ENCODE measurements at regions not wholly inside any gene's neighbourhood (a gene's known extent, or its start where the extent isn't known, plus 50 kb on each side); places are given as distances from the start of the nearest gene placed in this dataset.

DNA sequence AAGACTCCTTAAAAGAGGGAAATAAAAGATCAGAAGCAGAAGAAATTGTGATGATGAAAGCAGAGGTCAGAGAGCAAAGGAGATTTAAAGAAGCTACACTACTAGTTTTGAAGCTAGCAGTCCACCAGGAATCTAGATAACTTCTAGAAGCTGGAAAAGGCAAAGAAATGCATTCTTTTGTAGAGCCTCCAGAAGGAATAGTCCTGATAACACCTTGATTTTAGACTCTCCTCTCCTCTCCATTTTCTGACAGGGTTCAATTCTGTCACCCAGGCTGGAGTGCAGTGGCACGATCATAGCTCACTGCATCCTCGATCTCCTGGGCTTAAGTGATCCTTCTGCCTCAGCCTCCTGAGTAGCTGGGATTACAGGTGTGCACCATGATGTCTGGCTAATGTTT, 1187.3 kb upstream of the CNTN5 start:
- H3K4me3 ChIP-seq (ENCODE audit: low read length), result no peak overlapping the region
- H3K4me2 ChIP-seq (ENCODE audit: low read depth, low read length, poor library complexity, severe bottlenecking), result no peak overlapping the region
- no peak for DNase-seq
- H3K9me3 ChIP-seq (ENCODE audit: low read length), result peaks cover 74% of the 10 kb centered on the region
- H3K36me3 ChIP-seq (ENCODE audit: insufficient read depth, low read length), result no peaks in the 10 kb centered on the region
- H3K9ac ChIP-seq (ENCODE audit: low read length), result no peak overlapping the region
- no peak overlapping the region for H3K27ac ChIP-seq (ENCODE audit: low read length)
- H3K4me1 ChIP-seq (ENCODE audit: low read length), result no peaks in the 10 kb centered on the region
- H3K27me3 ChIP-seq (ENCODE audit: low read length), result no peaks in the 10 kb centered on the region
- H3K9me2 ChIP-seq (replicated peaks; ENCODE audit: insufficient read depth, low read length), result no peaks in the 10 kb centered on the region
- H2AFZ ChIP-seq (ENCODE audit: low read length), result no peak overlapping the region
- no peaks in the 10 kb centered on the region for H3K79me2 ChIP-seq (ENCODE audit: low read length)
- H4K20me1 ChIP-seq (ENCODE audit: insufficient read depth, low read depth, low read length), result no peaks in the 10 kb centered on the region

DNA sequence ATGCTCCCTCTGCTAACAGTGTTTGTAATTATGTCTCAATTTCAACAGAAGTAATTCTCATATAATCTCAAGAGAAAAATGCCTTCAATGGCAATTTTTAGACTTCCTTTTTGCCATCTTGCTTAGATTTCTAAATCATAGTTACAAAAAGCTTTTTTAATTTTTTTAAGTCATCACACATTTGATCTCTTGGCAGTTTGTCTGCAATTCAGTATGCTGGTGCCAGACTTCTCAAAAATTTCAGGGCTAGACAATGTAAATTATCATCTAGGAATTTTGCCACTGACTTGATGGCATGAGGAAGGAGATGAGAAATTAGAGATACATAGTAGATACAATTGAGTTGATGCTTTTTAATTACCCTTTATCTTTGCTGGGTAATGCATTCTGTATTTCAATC, 1176.7 kb upstream of the CNTN5 start:
- H3K4me1 ChIP-seq (ENCODE audit: low read length), result no peaks in the 10 kb centered on the region
- H3K9me2 ChIP-seq (replicated peaks; ENCODE audit: insufficient read depth, low read length), result no peaks in the 10 kb centered on the region
- peaks cover 64% of the 10 kb centered on the region for H3K9me3 ChIP-seq (ENCODE audit: low read length)
- no peak for DNase-seq
- H4K20me1 ChIP-seq (ENCODE audit: insufficient read depth, low read depth, low read length), result no peaks in the 10 kb centered on the region
- H3K9ac ChIP-seq (ENCODE audit: low read length), result no peak overlapping the region
- no peaks in the 10 kb centered on the region for H3K79me2 ChIP-seq (ENCODE audit: low read length)
- H3K36me3 ChIP-seq (ENCODE audit: insufficient read depth, low read length), result no peaks in the 10 kb centered on the region
- no peaks in the 10 kb centered on the region for H3K27me3 ChIP-seq (ENCODE audit: low read length)
- H2AFZ ChIP-seq (ENCODE audit: low read length), result no peak overlapping the region
- H3K4me2 ChIP-seq (ENCODE audit: low read depth, low read length, poor library complexity, severe bottlenecking), result no peak overlapping the region
- H3K27ac ChIP-seq (ENCODE audit: low read length), result no peak overlapping the region
- H3K4me3 ChIP-seq (ENCODE audit: low read length), result no peak overlapping the region; the same call in 1 of the 2 replicates

DNA sequence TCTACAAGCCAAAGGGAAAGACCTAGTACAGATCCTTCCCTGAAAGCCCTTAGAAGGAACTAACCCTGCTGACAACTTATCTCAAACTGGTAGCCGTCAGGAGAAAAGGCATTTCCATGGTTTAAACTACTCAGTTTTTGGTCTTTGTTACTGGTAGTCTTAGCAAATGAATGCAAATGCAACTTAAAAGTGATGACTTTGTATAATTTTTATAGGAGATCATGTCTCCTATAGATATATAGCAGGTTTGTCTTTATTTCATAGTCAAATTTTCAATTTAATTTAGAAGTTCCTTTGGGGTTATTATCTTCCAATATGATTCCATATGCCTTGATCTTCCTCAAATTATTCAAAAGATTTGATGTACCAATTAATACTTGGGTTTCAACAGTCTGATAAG, 1173.0 kb upstream of the CNTN5 start:
- no peaks in the 10 kb centered on the region for H3K9me2 ChIP-seq (replicated peaks; ENCODE audit: insufficient read depth, low read length)
- H3K36me3 ChIP-seq (ENCODE audit: insufficient read depth, low read length), result no peaks in the 10 kb centered on the region
- H2AFZ ChIP-seq (ENCODE audit: low read length), result no peak overlapping the region

DNA sequence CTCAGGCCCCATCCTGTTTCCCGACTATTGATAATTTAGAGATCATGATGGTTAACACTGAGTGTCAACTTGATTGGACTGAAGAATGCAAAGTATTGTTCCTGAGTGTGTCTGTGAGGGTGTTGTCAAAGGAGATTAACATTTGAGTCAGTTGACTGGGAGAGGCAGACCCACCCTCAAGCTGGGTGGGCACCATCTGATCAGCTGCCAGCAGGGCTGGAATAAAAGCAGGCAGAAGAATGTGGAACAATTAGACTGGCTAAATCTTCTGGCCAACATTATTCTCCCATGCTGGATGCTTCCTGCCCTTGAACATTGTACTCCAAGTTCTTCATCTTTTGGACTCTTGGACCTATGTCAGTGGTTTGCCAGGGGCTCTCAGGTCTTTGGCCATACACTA, 1170.0 kb upstream of the CNTN5 start:
- H3K9ac ChIP-seq (ENCODE audit: low read length), result no peak overlapping the region
- H3K27me3 ChIP-seq (ENCODE audit: low read length), result no peaks in the 10 kb centered on the region
- DNase-seq, result no peak

More for the DNA sequence above, 1173.0 kb upstream of the CNTN5 start:
- H3K4me3 ChIP-seq (ENCODE audit: low read length), result no peak overlapping the region
- H3K4me1 ChIP-seq (ENCODE audit: low read length), result no peaks in the 10 kb centered on the region
- H4K20me1 ChIP-seq (ENCODE audit: insufficient read depth, low read depth, low read length), result no peaks in the 10 kb centered on the region
- no peaks in the 10 kb centered on the region for H3K27me3 ChIP-seq (ENCODE audit: low read length)
- H3K9me3 ChIP-seq (ENCODE audit: low read length), result peaks cover 50% of the 10 kb centered on the region
- H3K79me2 ChIP-seq (ENCODE audit: low read length), result no peaks in the 10 kb centered on the region
- no peak overlapping the region for H3K9ac ChIP-seq (ENCODE audit: low read length)
- H3K4me2 ChIP-seq (ENCODE audit: low read depth, low read length, poor library complexity, severe bottlenecking), result no peak overlapping the region
- DNase-seq, result no peak
- H3K27ac ChIP-seq (ENCODE audit: low read length), result no peak overlapping the region

DNA sequence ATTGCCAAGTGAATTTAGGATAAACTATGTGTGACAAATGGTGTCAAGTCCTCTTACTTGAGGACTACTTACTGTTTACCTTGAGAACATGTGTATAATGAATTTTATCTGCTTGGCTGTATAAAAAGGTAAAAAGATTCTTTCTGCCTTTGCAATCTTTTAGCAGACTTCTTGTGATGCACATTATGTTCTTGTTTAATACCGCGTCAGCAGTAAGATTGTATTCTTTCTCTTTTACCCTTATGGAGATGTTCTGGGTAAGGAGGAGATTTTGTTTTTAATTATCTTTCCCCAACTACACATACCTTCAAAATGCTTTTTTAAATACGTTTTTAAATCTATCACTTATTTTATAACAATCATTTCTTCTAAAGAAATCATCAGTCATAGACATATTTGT, 1166.4 kb upstream of the CNTN5 start:
- no peak for DNase-seq
- H3K9me2 ChIP-seq (replicated peaks; ENCODE audit: insufficient read depth, low read length), result no peaks in the 10 kb centered on the region

More for the DNA sequence above, 1170.0 kb upstream of the CNTN5 start:
- Histone ChIP-seq H2AFZ (ENCODE audit: low read length) (no peak overlapping the region), H3K4me3 (ENCODE audit: low read length) (no peak overlapping the region), H3K9me2 (replicated peaks; ENCODE audit: insufficient read depth, low read length) (no peaks in the 10 kb centered on the region), H3K4me1 (ENCODE audit: low read length) (no peaks in the 10 kb centered on the region), H3K79me2 (ENCODE audit: low read length) (no peaks in the 10 kb centered on the region), H4K20me1 (ENCODE audit: insufficient read depth, low read depth, low read length) (no peaks in the 10 kb centered on the region), H3K4me2 (ENCODE audit: low read depth, low read length, poor library complexity, severe bottlenecking) (no peak overlapping the region), H3K27ac (ENCODE audit: low read length) (no peak overlapping the region), H3K36me3 (ENCODE audit: insufficient read depth, low read length) (no peaks in the 10 kb centered on the region), H3K9me3 (ENCODE audit: low read length) (peaks cover 51% of the 10 kb centered on the region)

DNA sequence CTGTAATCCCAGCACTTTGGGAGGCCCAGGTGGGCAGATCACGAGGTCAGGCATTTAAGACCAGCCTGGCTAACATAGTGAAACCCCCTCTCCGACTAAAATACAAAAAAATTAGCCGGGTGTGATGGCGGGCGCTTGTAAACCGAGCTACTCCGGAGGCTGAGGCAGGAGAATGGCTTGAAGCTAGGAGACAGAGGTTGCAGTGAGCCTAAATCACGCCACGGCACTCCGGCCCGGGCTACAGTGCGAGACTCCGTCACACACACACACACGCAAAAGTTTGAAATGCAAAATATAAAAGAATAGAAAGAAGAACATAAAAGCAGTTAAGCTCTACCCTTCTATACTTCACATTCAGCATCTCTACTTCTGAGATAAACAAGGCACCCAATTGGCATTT, 1165.9 kb upstream of the CNTN5 start:
- no peak overlapping the region for H2AFZ ChIP-seq (ENCODE audit: low read length)
- no peak overlapping the region for H3K27ac ChIP-seq (ENCODE audit: low read length)
- no peak overlapping the region for H3K4me3 ChIP-seq (ENCODE audit: low read length)
- no peak for DNase-seq
- H3K4me1 ChIP-seq (ENCODE audit: low read length), result no peaks in the 10 kb centered on the region
- no peaks in the 10 kb centered on the region for H4K20me1 ChIP-seq (ENCODE audit: insufficient read depth, low read depth, low read length)
- no peak overlapping the region for H3K4me2 ChIP-seq (ENCODE audit: low read depth, low read length, poor library complexity, severe bottlenecking)
- no peaks in the 10 kb centered on the region for H3K36me3 ChIP-seq (ENCODE audit: insufficient read depth, low read length)
- H3K27me3 ChIP-seq (ENCODE audit: low read length), result no peaks in the 10 kb centered on the region
- no peaks in the 10 kb centered on the region for H3K79me2 ChIP-seq (ENCODE audit: low read length)
- H3K9me2 ChIP-seq (replicated peaks; ENCODE audit: insufficient read depth, low read length), result no peaks in the 10 kb centered on the region
- peaks cover 59% of the 10 kb centered on the region for H3K9me3 ChIP-seq (ENCODE audit: low read length)
- no peak overlapping the region for H3K9ac ChIP-seq (ENCODE audit: low read length)

More for the DNA sequence above, 1166.4 kb upstream of the CNTN5 start:
- peaks cover 59% of the 10 kb centered on the region for H3K9me3 ChIP-seq (ENCODE audit: low read length)
- H3K27ac ChIP-seq (ENCODE audit: low read length), result no peak overlapping the region
- no peaks in the 10 kb centered on the region for H3K4me1 ChIP-seq (ENCODE audit: low read length)
- H3K36me3 ChIP-seq (ENCODE audit: insufficient read depth, low read length), result no peaks in the 10 kb centered on the region
- no peaks in the 10 kb centered on the region for H3K79me2 ChIP-seq (ENCODE audit: low read length)
- no peak overlapping the region for H3K9ac ChIP-seq (ENCODE audit: low read length)
- no peaks in the 10 kb centered on the region for H3K27me3 ChIP-seq (ENCODE audit: low read length)
- H4K20me1 ChIP-seq (ENCODE audit: insufficient read depth, low read depth, low read length), result no peaks in the 10 kb centered on the region
- H2AFZ ChIP-seq (ENCODE audit: low read length), result no peak overlapping the region
- H3K4me3 ChIP-seq (ENCODE audit: low read length), result no peak overlapping the region
- H3K4me2 ChIP-seq (ENCODE audit: low read depth, low read length, poor library complexity, severe bottlenecking), result no peak overlapping the region

DNA sequence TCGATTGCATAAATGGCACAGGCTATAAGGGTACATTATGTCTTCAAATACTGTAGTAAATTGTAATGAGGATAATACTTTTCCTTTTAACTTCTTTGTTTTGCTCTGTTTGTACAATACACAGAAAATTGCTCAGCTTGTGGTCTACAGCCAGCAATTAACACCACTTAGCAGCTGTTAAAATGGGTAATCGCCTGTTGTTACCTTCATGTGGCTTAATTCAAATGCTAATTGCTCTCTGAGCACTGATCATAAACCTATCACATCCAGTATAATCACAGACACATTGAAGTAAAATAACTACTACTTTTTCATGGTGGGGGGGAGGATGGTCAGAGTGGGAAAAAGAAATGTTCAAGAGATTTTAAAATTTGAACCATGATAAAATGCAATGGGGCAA, 1164.1 kb upstream of the CNTN5 start:
- no peaks in the 10 kb centered on the region for H3K79me2 ChIP-seq (ENCODE audit: low read length)
- H3K4me1 ChIP-seq (ENCODE audit: low read length), result no peaks in the 10 kb centered on the region
- no peaks in the 10 kb centered on the region for H3K36me3 ChIP-seq (ENCODE audit: insufficient read depth, low read length)
- H3K9me3 ChIP-seq (ENCODE audit: low read length), result peaks cover 65% of the 10 kb centered on the region
- no peak overlapping the region for H3K4me2 ChIP-seq (ENCODE audit: low read depth, low read length, poor library complexity, severe bottlenecking)
- DNase-seq, result no peak
- H3K9ac ChIP-seq (ENCODE audit: low read length), result no peak overlapping the region
- no peaks in the 10 kb centered on the region for H3K9me2 ChIP-seq (replicated peaks; ENCODE audit: insufficient read depth, low read length)
- no peak overlapping the region for H3K27ac ChIP-seq (ENCODE audit: low read length)
- H3K4me3 ChIP-seq (ENCODE audit: low read length), result peak overlapping the region; percentile 5; the same call in 1 of the 2 replicates
- no peaks in the 10 kb centered on the region for H4K20me1 ChIP-seq (ENCODE audit: insufficient read depth, low read depth, low read length)
- no peaks in the 10 kb centered on the region for H3K27me3 ChIP-seq (ENCODE audit: low read length)
- H2AFZ ChIP-seq (ENCODE audit: low read length), result no peak overlapping the region

DNA sequence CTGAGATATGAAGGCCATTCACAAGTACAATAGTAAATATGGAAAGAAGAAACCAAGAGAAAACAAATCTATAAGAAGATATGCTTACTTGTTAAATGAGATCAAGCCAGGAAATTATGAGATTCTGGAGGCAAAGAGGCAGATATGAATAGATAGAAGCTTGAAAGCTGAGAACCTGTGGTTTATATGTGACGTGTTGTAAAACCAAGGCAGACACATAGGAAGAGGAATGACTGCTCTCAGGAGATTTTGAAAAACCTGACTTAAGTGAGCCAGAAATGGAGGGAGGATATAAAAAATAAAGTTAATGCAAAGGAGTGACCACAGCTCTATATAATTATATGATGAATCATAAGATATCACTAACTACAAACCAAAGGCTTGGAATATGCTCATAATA, 1160.5 kb upstream of the CNTN5 start:
- no peaks in the 10 kb centered on the region for H4K20me1 ChIP-seq (ENCODE audit: insufficient read depth, low read depth, low read length)

DNA sequence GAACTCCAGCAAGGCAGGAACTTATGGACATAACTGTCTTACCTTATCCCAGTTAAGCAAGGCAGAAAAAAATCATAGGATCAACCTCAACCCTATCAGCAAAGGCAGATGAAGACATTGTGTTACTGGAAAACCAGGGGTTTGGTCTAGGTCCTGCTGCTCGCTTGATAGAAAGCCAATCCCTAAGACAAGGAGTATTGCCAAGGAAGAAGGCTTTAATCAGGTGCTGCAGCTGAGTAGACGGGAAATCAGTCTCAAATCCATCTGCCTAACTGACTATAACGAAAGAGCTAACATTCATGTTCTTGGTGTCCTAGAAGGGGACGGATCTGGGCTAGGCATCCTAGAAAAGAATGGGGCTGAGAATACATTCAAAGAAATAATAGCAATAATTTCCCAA, 1158.7 kb upstream of the CNTN5 start:
- no peaks in the 10 kb centered on the region for H3K79me2 ChIP-seq (ENCODE audit: low read length)
- DNase-seq, result no peak
- H3K9me2 ChIP-seq (replicated peaks; ENCODE audit: insufficient read depth, low read length), result no peaks in the 10 kb centered on the region
- no peak overlapping the region for H2AFZ ChIP-seq (ENCODE audit: low read length)
- H3K27ac ChIP-seq (ENCODE audit: low read length), result no peak overlapping the region
- no peaks in the 10 kb centered on the region for H3K27me3 ChIP-seq (ENCODE audit: low read length)
- H4K20me1 ChIP-seq (ENCODE audit: insufficient read depth, low read depth, low read length), result no peaks in the 10 kb centered on the region
- H3K4me1 ChIP-seq (ENCODE audit: low read length), result no peaks in the 10 kb centered on the region
- H3K9ac ChIP-seq (ENCODE audit: low read length), result no peak overlapping the region
- no peaks in the 10 kb centered on the region for H3K36me3 ChIP-seq (ENCODE audit: insufficient read depth, low read length)
- peaks cover 69% of the 10 kb centered on the region for H3K9me3 ChIP-seq (ENCODE audit: low read length)
- H3K4me3 ChIP-seq (ENCODE audit: low read length), result no peak overlapping the region
- no peak overlapping the region for H3K4me2 ChIP-seq (ENCODE audit: low read depth, low read length, poor library complexity, severe bottlenecking)

More for the DNA sequence above, 1160.5 kb upstream of the CNTN5 start:
- H3K9ac ChIP-seq (ENCODE audit: low read length), result no peak overlapping the region
- no peak overlapping the region for H3K27ac ChIP-seq (ENCODE audit: low read length)
- H3K4me2 ChIP-seq (ENCODE audit: low read depth, low read length, poor library complexity, severe bottlenecking), result no peak overlapping the region
- no peak for DNase-seq
- no peaks in the 10 kb centered on the region for H3K27me3 ChIP-seq (ENCODE audit: low read length)
- H3K36me3 ChIP-seq (ENCODE audit: insufficient read depth, low read length), result no peaks in the 10 kb centered on the region
- no peak overlapping the region for H2AFZ ChIP-seq (ENCODE audit: low read length)
- no peaks in the 10 kb centered on the region for H3K79me2 ChIP-seq (ENCODE audit: low read length)
- no peaks in the 10 kb centered on the region for H3K9me2 ChIP-seq (replicated peaks; ENCODE audit: insufficient read depth, low read length)
- H3K4me1 ChIP-seq (ENCODE audit: low read length), result no peaks in the 10 kb centered on the region
- H3K9me3 ChIP-seq (ENCODE audit: low read length), result peaks cover 74% of the 10 kb centered on the region
- H3K4me3 ChIP-seq (ENCODE audit: low read length), result no peak overlapping the region
